ENCODE measurements at regions not wholly inside any gene's neighbourhood (a gene's known extent, or its start where the extent isn't known, plus 50 kb on each side); places are given as distances from the start of the nearest gene placed in this dataset.
"Not testable (repeated sequence)": the region's sequence is repeated elsewhere in the genome, so short reads cannot be mapped to it uniquely, and the experiment has no call there.

DNA sequence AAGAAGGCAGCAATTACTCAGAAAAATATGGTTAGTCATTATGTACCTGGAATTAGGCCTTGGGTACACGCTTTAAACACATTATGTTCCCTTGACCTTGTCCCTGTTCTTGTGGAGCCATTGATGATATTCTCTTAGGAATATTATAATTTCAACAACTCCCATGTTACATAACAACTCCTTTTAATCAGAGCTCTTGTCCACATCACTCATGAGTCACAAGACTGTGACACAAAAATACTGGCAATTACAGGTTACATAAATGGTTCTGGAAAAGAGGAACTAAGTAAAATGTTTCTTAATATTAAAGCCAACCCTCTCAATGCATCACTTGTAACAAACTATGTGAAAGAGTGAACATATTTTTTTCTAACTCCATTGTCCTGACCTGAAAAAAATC, 143.8 kb upstream of the PCLO start:
- DNase-seq, result no peak

GRCh38 chr7:83305027-83305426, 142.3 kb upstream of the PCLO start:
- DNase-seq, result no peak

DNA sequence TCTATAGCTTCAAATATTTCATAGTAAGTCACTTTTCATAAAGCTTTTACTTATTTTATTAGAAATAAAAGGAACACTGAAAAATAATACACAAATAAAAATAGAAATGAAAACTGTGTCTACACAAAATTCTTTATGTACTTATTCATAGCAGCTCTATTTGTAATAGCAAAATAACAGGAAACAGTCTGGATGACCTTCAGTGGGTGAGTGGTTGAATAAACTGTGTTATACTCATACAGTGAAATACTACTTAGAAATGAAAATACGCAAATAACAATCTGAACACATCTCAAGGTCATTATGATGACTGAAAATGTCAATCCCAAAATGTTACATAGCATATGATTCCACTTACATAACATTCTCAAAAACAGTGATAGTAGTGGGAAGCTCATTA, 138.7 kb upstream of the PCLO start:
- DNase-seq, result peak; percentile 0

GRCh38 chr7:83290211-83290610, 127.5 kb upstream of the PCLO start:
- no peak for DNase-seq

- DNase-seq, result no peak
Measured at GRCh38 chr7:83289419-83289993, 126.8 kb upstream of the PCLO start.

GRCh38 chr7:83280671-83281070, 118.0 kb upstream of the PCLO start:
- no peak for DNase-seq

GRCh38 chr7:83276250-83276649, 113.6 kb upstream of the PCLO start:
- no peak for DNase-seq

- no peak for DNase-seq
Measured at GRCh38 chr7:83273699-83274098, 111.0 kb upstream of the PCLO start.

- peak; percentile 12 for DNase-seq
Measured at GRCh38 chr7:83271212-83272099, 108.8 kb upstream of the PCLO start.

GRCh38 chr7:83270407-83270806, 107.7 kb upstream of the PCLO start:
- no peak for DNase-seq

DNA sequence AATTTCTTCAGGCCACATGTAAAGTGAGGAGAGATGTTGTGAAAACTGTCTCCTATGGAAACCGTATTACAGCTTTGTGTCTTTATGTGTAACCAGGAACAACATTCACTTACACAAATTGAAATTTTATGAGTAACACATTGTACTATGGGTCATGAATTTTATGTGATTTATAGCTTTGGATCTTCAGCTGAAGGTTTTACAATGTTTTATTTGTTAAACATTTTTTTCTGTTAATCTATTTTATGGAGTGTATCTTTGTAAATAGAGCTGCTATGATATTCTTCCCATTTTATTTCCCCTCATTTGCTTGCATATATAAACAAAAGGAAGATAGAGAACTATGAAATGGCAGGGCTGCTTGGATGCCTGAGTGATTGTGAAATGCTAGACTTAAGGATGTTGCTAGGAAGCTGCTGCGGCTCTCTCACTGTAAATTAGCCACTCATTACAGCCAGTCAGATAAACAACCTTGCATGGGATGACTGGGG, 104.5 kb upstream of the PCLO start:
- no peak for DNase-seq

DNA sequence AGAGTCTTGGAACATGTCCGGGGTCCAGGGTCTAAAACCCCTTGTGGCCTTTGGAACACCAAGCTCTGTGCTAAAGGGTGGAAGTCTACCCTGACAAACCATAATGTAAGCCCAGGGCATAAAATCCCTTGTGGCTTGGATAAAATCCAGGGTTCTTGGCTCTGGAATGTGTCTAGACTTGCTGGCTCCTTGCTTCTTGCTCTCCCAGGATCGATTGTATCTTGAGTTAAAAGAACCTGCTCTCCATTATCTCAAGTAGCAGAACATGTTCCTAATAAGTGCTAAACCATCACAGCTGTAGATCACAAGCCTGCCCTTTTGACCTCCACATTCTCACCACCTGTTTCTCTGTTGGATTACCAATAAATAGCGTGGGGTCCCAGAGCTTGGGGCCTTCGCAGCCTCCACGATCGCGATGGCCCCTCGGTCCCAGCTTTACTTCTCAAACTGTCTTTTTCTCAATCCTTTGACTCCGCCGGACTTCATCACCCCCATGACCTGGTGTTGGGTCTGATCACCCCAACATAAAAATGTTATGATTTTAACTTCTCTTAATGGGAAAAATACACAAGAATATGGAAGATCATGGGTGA, 100.9 kb upstream of the PCLO start:
- DNase-seq, result not testable (repeated sequence)

GRCh38 chr7:83259064-83259463, 96.4 kb upstream of the PCLO start:
- DNase-seq, result no peak

GRCh38 chr7:83248000-83248399, 85.3 kb upstream of the PCLO start:
- no peak for DNase-seq

DNA sequence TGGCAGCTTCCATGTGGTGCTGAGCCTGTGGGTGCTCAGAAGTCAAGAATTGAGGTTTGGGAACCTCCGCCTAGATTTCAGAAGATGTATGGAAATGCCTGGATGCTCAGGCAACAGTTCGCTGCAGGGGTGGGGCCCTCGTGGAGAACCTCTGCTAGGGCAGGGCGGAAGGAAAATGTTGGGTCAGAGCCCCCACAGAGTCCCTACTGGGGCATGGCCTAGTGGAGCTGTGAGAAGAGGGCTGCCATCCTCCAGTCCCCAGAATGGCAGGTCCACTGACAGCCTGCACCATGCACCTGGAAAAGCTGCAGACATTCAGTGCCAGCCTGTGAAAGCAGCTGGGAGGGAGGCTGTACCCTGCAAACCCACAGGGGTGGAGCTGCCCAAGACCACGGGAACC, 56.5 kb upstream of the PCLO start:
- DNase-seq, result not testable (repeated sequence)

- DNase-seq, result no peak
Measured at GRCh38 chr7:83212883-83213282, 50.2 kb upstream of the PCLO start.

Data from amniotic stem cell (primary cell).